Trophoblast cell (in vitro differentiated cells and primary cell): ENCODE measurements at regions not wholly inside any gene's neighbourhood (a gene's known extent, or its start where the extent isn't known, plus 50 kb on each side); places are given as distances from the start of the nearest gene placed in this dataset.

ENCODE experiments used
- DNase-seq, 2 donors: peaks; one replicate each; pipeline ENCODE4 v3.0.0-alpha.2; 2016
- H2AFZ ChIP-seq: 2 replicates; pipeline ENCODE4 v1.6.1; 2013; ENCODE audit warnings: low read length, moderate library complexity, mild to moderate bottlenecking; ENCODE audit not compliant: insufficient read depth, poor library complexity
- H2AK5ac ChIP-seq: 2 replicates; pipeline ENCODE4 v1.6.1; 2013; ENCODE audit warnings: mild to moderate bottlenecking, low read length
- H2BK120ac ChIP-seq: 2 replicates; pipeline ENCODE4 v1.6.1; 2013; ENCODE audit warnings: low read length, mild to moderate bottlenecking, moderate library complexity; ENCODE audit not compliant: insufficient read depth, poor library complexity
- H2BK12ac ChIP-seq: 2 replicates; pipeline ENCODE4 v1.6.1; 2013; ENCODE audit warnings: mild to moderate bottlenecking, low read length, moderate library complexity
- H2BK5ac ChIP-seq: 2 replicates; pipeline ENCODE4 v1.6.1; 2013; ENCODE audit warnings: low read length, low read depth, moderate library complexity, mild to moderate bottlenecking; ENCODE audit not compliant: poor library complexity
- H3K14ac ChIP-seq: 2 replicates; pipeline ENCODE4 v1.6.1; 2013; ENCODE audit warnings: mild to moderate bottlenecking, low read length
- H3K18ac ChIP-seq: 2 replicates; pipeline ENCODE4 v1.6.1; 2013; ENCODE audit warnings: mild to moderate bottlenecking, low read length
- H3K23ac ChIP-seq: 2 replicates; pipeline ENCODE4 v1.6.1; 2013; ENCODE audit warnings: low read length
- H3K27ac ChIP-seq: 2 replicates; pipeline ENCODE4 v1.5.1; 2013; ENCODE audit warnings: low read depth, mild to moderate bottlenecking, inconsistent platforms, low read length, moderate library complexity
- H3K27me3 ChIP-seq: 2 replicates; pipeline ENCODE4 v1.6.1; 2013; ENCODE audit warnings: inconsistent platforms, mild to moderate bottlenecking, low read length, moderate library complexity; ENCODE audit not compliant: insufficient read depth
- H3K36me3 ChIP-seq, 2 experiments: 1 replicate in 1 of 2; 2 replicates in 1 of 2; pipeline ENCODE4 v1.6.1; 2013; ENCODE audit warnings: low read length in 2 of 2, mild to moderate bottlenecking in 2 of 2, moderate library complexity in 1 of 2; ENCODE audit not compliant: insufficient read depth in 2 of 2, control insufficient read depth in 1 of 2
- H3K4ac ChIP-seq: 2 replicates; pipeline ENCODE4 v1.6.1; 2013; ENCODE audit warnings: low read depth, mild to moderate bottlenecking, low read length, moderate library complexity
- H3K4me1 ChIP-seq, 2 experiments: 1 replicate in 1 of 2; 2 replicates in 1 of 2; pipeline ENCODE4 v1.6.1; 2013; ENCODE audit warnings: low read length in 2 of 2, mild to moderate bottlenecking in 2 of 2, moderate library complexity in 1 of 2; ENCODE audit not compliant: insufficient read depth in 2 of 2, control insufficient read depth in 1 of 2
- H3K4me2 ChIP-seq: 2 replicates; pipeline ENCODE4 v1.6.1; 2013; ENCODE audit warnings: inconsistent platforms, mild to moderate bottlenecking, low read length, moderate library complexity
- H3K4me3 ChIP-seq: 2 replicates; pipeline ENCODE4 v1.5.1; 2013; ENCODE audit warnings: mild to moderate bottlenecking, low read depth, low read length, inconsistent platforms
- H3K79me1 ChIP-seq: one replicate; pipeline ENCODE4 v1.6.1; 2013; ENCODE audit warnings: low read length
- H3K79me2 ChIP-seq: 2 replicates; pipeline ENCODE4 v1.6.1; 2013; ENCODE audit warnings: low read length, mild to moderate bottlenecking; ENCODE audit not compliant: control insufficient read depth, insufficient read depth, poor library complexity
- H3K9ac ChIP-seq: 2 replicates; pipeline ENCODE4 v1.6.1; 2013; ENCODE audit warnings: mild to moderate bottlenecking, low read length
- H3K9me3 ChIP-seq: 2 replicates; pipeline ENCODE4 v1.6.1; 2013; ENCODE audit warnings: low read depth, mild to moderate bottlenecking, control low read depth, inconsistent platforms, low read length; ENCODE audit not compliant: insufficient read depth
- H4K12ac ChIP-seq: 2 replicates; pipeline ENCODE4 v1.6.1; 2013; ENCODE audit warnings: low read depth, mild to moderate bottlenecking, low read length, moderate library complexity
- H4K8ac ChIP-seq: 2 replicates; pipeline ENCODE4 v1.6.1; 2013; ENCODE audit warnings: low read depth, mild to moderate bottlenecking, low read length, moderate library complexity
- H4K91ac ChIP-seq: one replicate; pipeline ENCODE4 v1.6.1; 2013; ENCODE audit warnings: low read depth, mild to moderate bottlenecking, low read length, moderate library complexity
- WGBS: extraction: QIAGEN DNeasy Blood & Tissue Kit; methylation state at CpG from one replicate; pipeline ENCODE4 v1.1.7; 2013; ENCODE audit warnings: missing lambda C conversion rate; ENCODE audit not compliant: insufficient read length, insufficient coverage; ENCODE audit errors: extremely low coverage; 5-methylcytosine and 5-hydroxymethylcytosine counted together

GRCh38 chr4:58935332-58935731, 1825.1 kb upstream of the IGFBP7 start:
- Histone ChIP-seq H2BK120ac (no peak overlapping the region), H3K27me3 (no peaks in the 10 kb centered on the region), H3K4me2 (no peak overlapping the region), H3K4me3 (no peak overlapping the region), H3K9me3 (no peaks in the 10 kb centered on the region), H4K91ac (no peak overlapping the region), H3K79me2 (no peaks in the 10 kb centered on the region), H3K9ac (no peak overlapping the region), H3K27ac (no peak overlapping the region), H3K23ac (no peak overlapping the region), H4K12ac (no peak overlapping the region), H3K18ac (no peak overlapping the region), H2BK5ac (no peak overlapping the region), H2BK12ac (no peak overlapping the region), H3K4ac (no peak overlapping the region), H3K14ac (no peak overlapping the region), H3K79me1 (no peaks in the 10 kb centered on the region), H3K4me1 (no peaks in the 10 kb centered on the region), H2AK5ac (no peak overlapping the region), H3K36me3 (no peaks in the 10 kb centered on the region), H4K8ac (no peak overlapping the region), H2AFZ (no peak overlapping the region)
- WGBS = no CpG with 5 or more reads among the region's 2 CpGs
- DNase-seq = no peak

GRCh38 chr4:58936436-58936835, 1826.3 kb upstream of the IGFBP7 start:
- Histone ChIP-seq H2BK12ac (no peak overlapping the region), H3K27me3 (no peaks in the 10 kb centered on the region), H3K79me2 (no peaks in the 10 kb centered on the region), H2BK5ac (no peak overlapping the region), H3K18ac (no peak overlapping the region), H3K9me3 (no peaks in the 10 kb centered on the region), H3K36me3 (no peaks in the 10 kb centered on the region), H4K91ac (no peak overlapping the region), H2AK5ac (no peak overlapping the region), H3K23ac (no peak overlapping the region), H3K4me2 (no peak overlapping the region), H4K8ac (no peak overlapping the region), H3K4me1 (no peaks in the 10 kb centered on the region), H3K4ac (no peak overlapping the region), H4K12ac (no peak overlapping the region), H3K9ac (no peak overlapping the region), H3K79me1 (no peaks in the 10 kb centered on the region), H3K27ac (no peak overlapping the region), H2BK120ac (no peak overlapping the region), H3K14ac (no peak overlapping the region), H3K4me3 (no peak overlapping the region), H2AFZ (no peak overlapping the region)
- WGBS = no CpG with 5 or more reads among the region's 1 CpG
- no peak for DNase-seq

GRCh38 chr4:58940167-58940566, 1830.0 kb upstream of the IGFBP7 start:
- no peaks in the 10 kb centered on the region for H3K79me1 ChIP-seq
- no peak overlapping the region for H2AK5ac ChIP-seq
- H3K4me3 ChIP-seq = no peak overlapping the region
- H2BK120ac ChIP-seq = no peak overlapping the region
- H3K36me3 ChIP-seq = no peaks in the 10 kb centered on the region
- H4K8ac ChIP-seq = no peak overlapping the region
- no peaks in the 10 kb centered on the region for H3K27me3 ChIP-seq
- no peak overlapping the region for H3K27ac ChIP-seq
- WGBS = no CpG with 5 or more reads among the region's 3 CpGs
- H2BK5ac ChIP-seq = no peak overlapping the region
- H4K12ac ChIP-seq = no peak overlapping the region
- no peaks in the 10 kb centered on the region for H3K4me1 ChIP-seq
- no peak overlapping the region for H3K14ac ChIP-seq
- no peak overlapping the region for H2BK12ac ChIP-seq
- H3K9me3 ChIP-seq = no peaks in the 10 kb centered on the region
- H3K79me2 ChIP-seq = no peaks in the 10 kb centered on the region
- no peak overlapping the region for H2AFZ ChIP-seq
- no peak overlapping the region for H3K4ac ChIP-seq
- no peak overlapping the region for H3K18ac ChIP-seq
- no peak overlapping the region for H3K23ac ChIP-seq
- DNase-seq = no peak
- H3K9ac ChIP-seq = no peak overlapping the region
- H3K4me2 ChIP-seq = no peak overlapping the region
- no peak overlapping the region for H4K91ac ChIP-seq

GRCh38 chr4:58941286-58941685, 1831.1 kb upstream of the IGFBP7 start:
- no peaks in the 10 kb centered on the region for H3K79me2 ChIP-seq
- no peaks in the 10 kb centered on the region for H3K4me1 ChIP-seq
- no CpG with 5 or more reads among the region's 1 CpG for WGBS
- H3K18ac ChIP-seq = no peak overlapping the region
- no peak overlapping the region for H3K27ac ChIP-seq
- H3K4ac ChIP-seq = no peak overlapping the region
- no peak overlapping the region for H2AFZ ChIP-seq
- DNase-seq = no peak
- H2AK5ac ChIP-seq = no peak overlapping the region
- H3K23ac ChIP-seq = no peak overlapping the region
- H3K4me3 ChIP-seq = no peak overlapping the region
- no peak overlapping the region for H2BK120ac ChIP-seq
- no peak overlapping the region for H3K9ac ChIP-seq
- H4K12ac ChIP-seq = no peak overlapping the region
- H2BK12ac ChIP-seq = no peak overlapping the region
- H3K27me3 ChIP-seq = no peaks in the 10 kb centered on the region
- H4K8ac ChIP-seq = no peak overlapping the region
- no peak overlapping the region for H3K14ac ChIP-seq
- no peaks in the 10 kb centered on the region for H3K79me1 ChIP-seq
- no peak overlapping the region for H3K4me2 ChIP-seq
- no peak overlapping the region for H4K91ac ChIP-seq
- no peaks in the 10 kb centered on the region for H3K9me3 ChIP-seq
- H2BK5ac ChIP-seq = no peak overlapping the region
- no peaks in the 10 kb centered on the region for H3K36me3 ChIP-seq
